ENCODE measurements at regions not wholly inside any gene's neighbourhood (a gene's known extent, or its start where the extent isn't known, plus 50 kb on each side); places are given as distances from the start of the nearest gene placed in this dataset.
"Not testable (repeated sequence)": the region's sequence is repeated elsewhere in the genome, so short reads cannot be mapped to it uniquely, and the experiment has no call there.

DNA sequence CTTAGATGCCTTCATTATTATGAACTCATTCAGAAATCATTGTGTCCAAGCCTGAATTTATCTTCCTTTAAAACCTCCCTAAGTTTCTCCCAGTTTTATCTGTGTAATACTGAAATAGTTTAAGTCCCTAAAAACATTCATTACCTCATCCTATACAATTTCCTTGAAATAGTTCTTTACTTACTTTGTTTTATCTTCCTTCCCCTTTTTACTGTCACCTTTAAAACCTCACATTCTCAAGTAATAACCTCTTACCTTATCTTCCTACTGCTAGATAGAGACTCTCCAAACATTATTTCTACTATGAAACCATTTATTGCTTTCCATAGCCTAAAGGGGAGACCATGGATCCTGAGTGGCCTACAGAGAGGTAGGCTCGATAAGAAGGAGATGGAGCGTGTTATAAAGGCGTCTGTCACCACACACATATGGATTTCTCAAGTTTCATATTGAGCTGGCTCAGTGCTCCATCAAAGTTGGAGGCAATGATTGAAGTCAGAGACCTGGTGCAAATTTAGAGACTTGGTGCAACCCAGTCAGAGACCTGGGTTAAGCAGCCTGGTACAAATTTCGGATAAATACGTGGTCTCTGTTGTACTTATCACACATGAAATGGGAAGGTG lies 140.4 kb downstream of the NFKBIZ start:
- intact Hi-C loops (cut with micrococcal nuclease), result no loop called here
- ATAC-seq (no peak), DNase-seq (no peak)

DNA sequence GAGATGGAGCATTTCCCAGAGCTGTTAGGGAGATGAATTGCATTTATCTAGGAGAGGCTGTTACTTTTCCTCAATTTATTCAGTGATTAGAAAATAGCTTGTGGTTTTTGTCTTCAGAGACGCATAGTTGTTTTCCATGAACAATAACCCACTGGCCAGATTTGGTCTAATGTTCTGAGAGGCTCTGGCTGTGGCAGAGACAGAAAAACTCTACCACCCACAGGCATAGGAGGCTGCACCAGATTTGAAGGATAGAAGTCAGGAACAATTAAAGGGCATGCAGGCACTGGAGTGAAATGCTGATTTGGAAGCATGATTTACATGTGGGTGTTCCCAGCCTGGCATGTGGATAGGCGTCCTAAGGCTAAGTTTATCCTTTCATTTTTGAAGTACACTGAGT lies 143.5 kb downstream of the NFKBIZ start:
- intact Hi-C loops (cut with micrococcal nuclease), result no loop called here
- ATAC-seq (no peak), DNase-seq (no peak)

- DNase-seq, result no peak
- intact Hi-C loops (cut with micrococcal nuclease), result no loop called here
- no peak for ATAC-seq
These were observed 145.1 kb downstream of the NFKBIZ start for GRCh38 chr3:101994386-101994785.

DNA sequence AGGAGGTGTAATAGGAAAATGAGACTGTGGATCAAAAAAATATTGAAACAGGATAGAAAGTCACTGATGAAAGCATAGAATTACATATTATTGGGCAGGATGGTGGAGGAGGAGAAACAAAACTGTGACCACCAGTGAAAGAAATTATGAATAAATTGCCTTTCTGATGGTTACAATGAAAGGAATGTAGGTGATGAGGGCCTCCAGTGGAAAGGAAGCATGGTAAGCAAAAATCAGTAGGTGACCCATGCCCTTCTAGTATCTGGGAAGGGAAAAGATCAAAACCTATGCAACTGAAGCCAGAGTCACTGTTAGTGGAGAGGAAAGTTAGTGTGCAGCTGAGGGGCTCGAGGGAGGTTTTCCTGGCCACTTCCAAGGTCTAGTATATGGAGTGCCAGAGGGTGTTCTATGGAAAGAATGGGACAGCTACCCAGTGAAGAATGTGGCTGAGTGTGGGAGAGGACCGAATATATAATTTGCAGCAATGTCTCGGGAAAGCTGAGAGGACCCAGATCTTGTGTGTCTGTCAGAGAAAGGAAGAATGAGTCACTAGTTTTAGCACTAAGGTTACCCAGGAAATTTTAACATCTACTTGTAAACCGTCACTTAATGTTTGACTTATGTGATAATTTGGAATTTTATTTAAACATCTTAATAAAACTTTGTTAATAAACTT lies 146.2 kb downstream of the NFKBIZ start:
- DNase-seq, result no peak
- intact Hi-C loops (cut with micrococcal nuclease), result no loop called here
- ATAC-seq, result no peak

GRCh38 chr3:101996832-101997231 lies 147.5 kb downstream of the NFKBIZ start:
- no peak for DNase-seq
- no peak for ATAC-seq
- intact Hi-C loops (cut with micrococcal nuclease), result no loop called here

DNA sequence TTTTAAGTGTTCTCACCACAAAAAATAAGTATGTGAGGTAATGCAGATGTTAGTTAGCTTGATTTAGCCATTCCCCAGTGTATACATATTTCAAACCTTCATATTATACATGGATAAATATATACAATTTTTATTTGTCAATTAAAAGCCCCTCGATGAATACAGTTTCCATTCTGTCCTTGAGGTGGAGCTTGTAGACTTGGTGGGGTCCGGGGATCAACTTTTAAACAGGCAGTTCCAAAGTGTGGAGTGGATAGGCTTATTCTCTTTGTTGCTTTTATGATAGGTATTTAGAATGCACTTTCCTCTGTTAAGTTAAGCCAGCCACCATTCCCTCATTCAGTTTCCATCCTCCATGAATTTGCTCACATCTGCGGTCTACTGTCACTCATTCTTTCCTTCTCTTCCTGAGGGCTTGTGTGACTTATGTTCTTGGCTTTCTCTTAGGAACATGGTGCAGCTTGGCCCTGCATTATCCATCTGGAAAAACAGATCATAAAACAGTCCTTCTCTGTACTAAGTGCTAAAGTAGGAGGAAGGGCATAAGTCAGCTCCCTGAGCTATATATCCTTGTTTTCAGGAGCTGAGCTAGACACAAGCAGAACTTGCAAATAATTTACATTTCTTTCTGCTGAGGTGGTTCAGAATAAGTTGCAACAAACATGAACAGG lies 149.1 kb downstream of the NFKBIZ start:
- intact Hi-C loops (cut with micrococcal nuclease), result no loop called here
- DNase-seq (no peak), ATAC-seq (no peak)

GRCh38 chr3:101999177-101999779 lies 150.0 kb downstream of the NFKBIZ start:
- DNase-seq (no peak), ATAC-seq (no peak)
- intact Hi-C loops (cut with micrococcal nuclease), result no loop called here

DNA sequence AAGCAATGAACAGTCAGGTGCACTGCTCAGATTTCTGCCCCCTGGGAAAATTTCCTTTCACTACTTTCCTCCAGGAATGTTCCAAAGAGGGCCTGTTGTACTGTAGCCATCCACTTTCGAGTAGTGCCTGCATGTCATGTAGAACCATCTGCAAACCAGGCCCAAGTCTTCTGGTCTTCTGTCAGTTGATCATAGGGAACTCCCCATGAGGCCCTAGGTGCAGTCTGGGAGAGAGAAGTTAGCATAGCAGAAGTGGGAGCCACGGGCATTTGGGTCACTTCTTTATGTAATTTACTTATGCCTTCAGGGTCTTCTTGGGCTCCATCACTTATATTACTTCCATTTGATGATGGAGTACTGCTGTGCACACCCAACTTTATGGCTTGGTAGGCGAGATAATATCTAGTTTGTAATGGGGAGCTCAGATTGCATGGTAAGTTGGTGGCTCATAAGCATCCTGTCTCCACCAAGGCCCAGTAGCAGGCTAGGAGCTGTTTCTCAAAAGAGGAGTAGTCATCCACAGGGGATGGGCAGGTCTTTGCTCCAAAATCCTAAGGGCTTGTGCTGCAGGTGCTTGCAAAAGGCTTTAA lies 151.4 kb downstream of the NFKBIZ start:
- DNase-seq, result no peak
- ATAC-seq, result no peak
- intact Hi-C loops (cut with micrococcal nuclease), result no loop called here

DNA sequence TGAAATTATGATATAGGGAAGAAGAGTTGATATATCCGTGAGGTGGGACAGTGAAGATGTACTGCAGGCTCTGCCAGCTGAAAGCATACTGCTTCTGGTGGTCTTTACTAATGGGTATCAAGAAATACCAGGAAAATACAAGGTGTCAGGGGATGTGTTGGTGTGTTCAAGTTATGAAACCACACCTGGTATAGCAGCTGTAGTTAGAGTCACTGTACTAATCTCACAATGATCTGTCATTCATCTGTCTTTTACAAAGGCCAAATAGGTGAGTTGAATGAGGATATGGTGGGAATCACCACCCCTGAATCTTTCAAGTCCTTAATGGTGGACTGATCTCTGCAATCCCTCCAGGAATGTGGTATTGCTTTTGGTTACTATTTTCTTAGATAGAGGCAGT lies 152.7 kb downstream of the NFKBIZ start:
- ATAC-seq, result no peak
- no peak for DNase-seq
- intact Hi-C loops (cut with micrococcal nuclease), result no loop called here

- ATAC-seq (no peak), DNase-seq (no peak)
- intact Hi-C loops (cut with micrococcal nuclease), result no loop called here
These were observed 155.2 kb downstream of the NFKBIZ start for GRCh38 chr3:102004561-102004960.

DNA sequence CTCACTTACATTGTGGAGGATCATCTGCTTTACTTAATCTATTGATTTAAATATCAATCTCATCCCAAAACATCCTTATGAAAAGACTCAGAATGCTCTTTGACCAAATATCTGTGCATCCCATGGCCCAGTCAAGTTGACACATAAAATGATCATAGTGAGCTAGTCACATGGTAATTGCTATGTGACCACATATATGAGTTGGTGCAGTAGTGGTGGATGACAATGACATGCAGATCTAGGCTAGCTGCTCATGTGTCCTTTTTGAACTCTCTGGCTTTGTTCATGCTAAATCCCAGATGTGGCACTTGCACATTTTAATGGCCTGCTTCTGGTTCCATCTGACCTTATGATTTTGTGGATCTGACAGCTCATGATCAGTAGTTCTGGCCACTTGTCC lies 156.2 kb downstream of the NFKBIZ start:
- intact Hi-C loops (cut with micrococcal nuclease), result no loop called here
- ATAC-seq, result no peak
- no peak for DNase-seq

DNA sequence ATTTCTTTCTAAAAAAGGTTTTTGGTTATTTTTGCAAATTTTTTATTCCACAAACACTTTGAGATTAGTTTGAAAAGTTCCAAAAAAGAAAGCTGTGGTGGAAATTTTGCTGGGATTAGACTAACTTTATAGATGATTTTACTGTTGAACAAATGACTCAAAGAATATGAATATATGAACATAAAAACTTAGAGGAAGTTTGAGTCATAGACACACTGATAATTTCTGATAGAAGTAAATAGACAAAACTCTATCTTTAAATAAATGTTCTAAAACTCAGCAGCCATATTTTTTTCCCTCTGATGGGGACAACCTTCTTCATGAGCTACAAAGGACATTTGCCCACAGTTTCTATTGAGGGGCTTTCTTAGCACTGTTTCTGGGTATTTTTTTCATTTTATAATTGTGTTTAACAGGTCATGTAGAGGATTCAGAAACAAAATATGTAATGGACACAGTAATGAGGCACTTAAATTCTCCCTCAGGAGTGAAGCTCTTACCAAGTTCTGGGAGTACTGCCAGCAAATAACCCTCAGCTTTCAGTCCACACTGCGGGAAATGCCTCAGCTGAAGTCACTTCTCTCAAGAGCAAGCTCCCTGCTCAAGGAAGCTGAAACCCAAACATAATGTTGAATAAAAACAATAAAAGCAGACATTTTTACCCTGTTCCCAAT lies 157.6 kb downstream of the NFKBIZ start:
- intact Hi-C loops (cut with micrococcal nuclease), result no loop called here
- DNase-seq (no peak), ATAC-seq (peak; percentile 96)

DNA sequence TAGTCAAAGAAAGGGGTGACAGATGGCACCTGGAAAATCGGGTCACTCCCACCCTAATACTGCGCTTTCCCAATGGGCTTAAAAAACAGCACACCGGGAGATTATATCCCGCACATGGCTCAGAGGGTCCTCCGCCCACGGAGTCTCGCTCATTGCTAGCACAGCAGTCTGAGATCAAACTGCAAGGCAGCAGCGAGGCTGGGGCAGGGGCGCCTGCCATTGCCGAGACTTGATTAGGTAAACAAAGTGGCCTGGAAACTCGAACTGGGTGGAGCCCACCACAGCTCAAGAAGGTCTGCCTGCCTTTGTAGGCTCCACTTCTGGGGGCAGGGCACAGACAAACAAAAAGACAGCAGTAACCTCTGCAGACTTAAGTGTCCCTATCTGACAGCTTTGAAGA lies 159.1 kb downstream of the NFKBIZ start:
- DNase-seq; intact Hi-C loops (cut with micrococcal nuclease); ATAC-seq: not testable (repeated sequence)

- intact Hi-C loops (cut with micrococcal nuclease), result no loop called here
- DNase-seq (no peak), ATAC-seq (no peak)
These were observed 167.1 kb downstream of the NFKBIZ start for GRCh38 chr3:102016417-102016816.

DNA sequence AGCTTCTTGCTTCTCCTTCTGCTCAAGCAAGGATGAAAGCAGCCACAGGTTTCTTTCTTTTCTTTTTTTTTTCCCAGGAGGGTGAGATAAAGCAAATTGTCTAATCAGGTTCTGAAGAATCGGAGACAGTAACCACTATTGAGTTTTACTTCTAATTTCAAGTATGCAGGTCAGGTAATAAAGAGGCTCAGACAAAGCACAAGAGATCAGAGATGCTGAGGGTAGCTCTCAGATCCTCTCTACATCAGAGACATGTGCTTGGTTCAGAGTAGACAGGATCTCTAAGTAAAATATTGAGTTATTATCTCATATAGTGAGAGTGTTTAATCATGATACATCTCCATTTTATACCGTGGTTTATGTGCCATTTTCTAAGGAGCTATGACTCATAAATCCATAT lies 168.5 kb downstream of the NFKBIZ start:
- intact Hi-C loops (cut with micrococcal nuclease), result no loop called here
- no peak for DNase-seq
- no peak for ATAC-seq

DNA sequence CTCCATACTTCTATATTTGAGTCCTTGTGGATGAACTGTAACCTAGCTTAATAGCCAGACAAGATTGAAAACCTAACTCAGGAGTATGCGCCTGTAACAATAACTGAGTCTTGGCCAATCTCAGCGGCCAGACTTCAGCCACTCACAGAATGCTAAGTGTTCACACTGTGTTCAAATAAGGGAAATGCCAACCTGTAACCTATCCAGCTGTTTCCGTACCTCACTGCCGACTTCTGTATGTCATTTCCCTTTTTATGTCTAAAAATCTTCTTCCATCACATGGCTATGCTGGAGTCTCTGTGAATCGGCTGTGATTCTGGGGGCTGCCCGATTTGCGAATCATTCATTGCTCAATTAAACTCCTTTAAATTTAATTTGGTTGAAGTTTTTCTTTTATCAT lies 169.2 kb downstream of the NFKBIZ start:
- no peak for ATAC-seq
- DNase-seq, result no peak
- intact Hi-C loops (cut with micrococcal nuclease), result no loop called here

GRCh38 chr3:102020735-102021134 lies 171.4 kb downstream of the NFKBIZ start:
- ATAC-seq, result no peak
- intact Hi-C loops (cut with micrococcal nuclease), result loop anchor here (2.0 kb wide), 1 partner anchor 34 kb away; no protein-coding TSS in a partner anchor
- DNase-seq, result no peak

GRCh38 chr3:102024270-102024904 lies 175.1 kb downstream of the NFKBIZ start:
- intact Hi-C loops (cut with micrococcal nuclease), result no loop called here

More at GRCh38 chr3:102024270-102024904, 175.1 kb downstream of the NFKBIZ start:
- no peak for ATAC-seq
- DNase-seq, result no peak
